Ishikawa (cell line): ENCODE measurements at regions not wholly inside any gene's neighbourhood (a gene's known extent, or its start where the extent isn't known, plus 50 kb on each side); places are given as distances from the start of the nearest gene placed in this dataset.

ENCODE experiments used
- CEBPB ChIP-seq: IDR thresholded peaks from 2 replicates; pipeline ENCODE4 v1.6.1; 2012
- CREB1 ChIP-seq: IDR thresholded peaks from 2 replicates; pipeline ENCODE4 v1.6.1; 2012; ENCODE audit warnings: low read depth
- EP300 ChIP-seq: IDR thresholded peaks from 2 replicates; pipeline ENCODE4 v1.6.1; 2012; ENCODE audit warnings: borderline replicate concordance
- FOXM1 ChIP-seq: IDR thresholded peaks from 2 replicates; pipeline ENCODE4 v1.6.1; 2012; ENCODE audit warnings: low read depth, borderline replicate concordance
- MAX ChIP-seq: IDR thresholded peaks from 2 replicates; pipeline ENCODE4 v1.6.1; 2012
- RAD21 ChIP-seq: IDR thresholded peaks from 2 replicates; pipeline ENCODE4 v1.6.1; 2012; ENCODE audit warnings: low read depth
- REST ChIP-seq: IDR thresholded peaks from 2 replicates; pipeline ENCODE4 v1.6.1; 2012; ENCODE audit warnings: low read depth, mild to moderate bottlenecking
- TAF1 ChIP-seq: IDR thresholded peaks from 2 replicates; pipeline ENCODE4 v1.6.1; 2012; ENCODE audit warnings: low read depth, mild to moderate bottlenecking
- TCF12 ChIP-seq: IDR thresholded peaks from 2 replicates; pipeline ENCODE4 v1.6.1; 2012; ENCODE audit warnings: low read depth
- TEAD4 ChIP-seq: IDR thresholded peaks from 2 replicates; pipeline ENCODE4 v1.6.1; 2012
- YY1 ChIP-seq: IDR thresholded peaks from 2 replicates; pipeline ENCODE4 v1.6.1; 2012; ENCODE audit warnings: low read depth
- ZBTB7A ChIP-seq: IDR thresholded peaks from 2 replicates; pipeline ENCODE4 v1.6.1; 2012; ENCODE audit warnings: low read depth
- TF ChIP-seq, protein P1 (sequence below): IDR thresholded peaks from 2 replicates; pipeline ENCODE4 v1.6.1; 2012

- TF ChIP-seq EP300 (no peak), REST (no peak), RAD21 (no peak), MAX (no peak), TAF1 (no peak), TCF12 (no peak), YY1 (no peak), TEAD4 (no peak), CEBPB (no peak), FOXM1 (no peak), CREB1 (no peak), ZBTB7A (no peak)
- TF ChIP-seq, protein P1, sequence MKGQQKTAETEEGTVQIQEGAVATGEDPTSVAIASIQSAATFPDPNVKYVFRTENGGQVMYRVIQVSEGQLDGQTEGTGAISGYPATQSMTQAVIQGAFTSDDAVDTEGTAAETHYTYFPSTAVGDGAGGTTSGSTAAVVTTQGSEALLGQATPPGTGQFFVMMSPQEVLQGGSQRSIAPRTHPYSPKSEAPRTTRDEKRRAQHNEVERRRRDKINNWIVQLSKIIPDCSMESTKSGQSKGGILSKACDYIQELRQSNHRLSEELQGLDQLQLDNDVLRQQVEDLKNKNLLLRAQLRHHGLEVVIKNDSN = no peak
Measured at GRCh38 chr5:24765219-24765618, 120.4 kb upstream of the CDH10 start.
